Colonic mucosa (tissue), 4 donors: ENCODE measurements at regions not wholly inside any gene's neighbourhood (a gene's known extent, or its start where the extent isn't known, plus 50 kb on each side); places are given as distances from the start of the nearest gene placed in this dataset.

Experiments used
- DNase-seq: peaks from one replicate; pipeline ENCODE4 v3.0.0-alpha.2; 2020
- H3K27ac ChIP-seq: fragments of 200-600 bp; one replicate; pipeline ENCODE4 v1.8.0; 2021
- H3K27me3 ChIP-seq: fragments of 200-600 bp; one replicate; pipeline ENCODE4 v1.8.0; 2021
- H3K36me3 ChIP-seq: fragments of 200-600 bp; one replicate; pipeline ENCODE4 v1.8.0; 2021
- H3K4me1 ChIP-seq: fragments of 200-600 bp; one replicate; pipeline ENCODE4 v1.8.0; 2021; ENCODE audit warnings: mild to moderate bottlenecking
- H3K4me3 ChIP-seq: fragments of 200-600 bp; one replicate; pipeline ENCODE4 v1.8.0; 2021
- H3K9ac ChIP-seq, 2 donors: one replicate each; pipeline ENCODE4 v1.7.0; 2013; ENCODE audit warnings: control low read depth in 2 of 2, low read depth in 2 of 2, low read length in 2 of 2
- H3K9me3 ChIP-seq: fragments of 200-600 bp; one replicate; pipeline ENCODE4 v1.8.0; 2021
- CTCF ChIP-seq: fragments of 200-600 bp; IDR thresholded peaks from one replicate; pipeline ENCODE4 v1.8.0; 2022; ENCODE audit warnings: antibody characterized with exemption, mild to moderate bottlenecking
- intact Hi-C: fragments of 100-400 bp; cut with DNase I; formaldehyde crosslinking; loops from one replicate; pipeline ENCODE4 v1.14.1; 2022
- donor health status: healthy.
- donor health status: DM: no; HTN: no; CAD: no.
- donor health status: DM: no; HTN: no; CAD: no.

GRCh38 chr20:39142407-39143096, 180.4 kb downstream of the DHX35 start:
- Histone ChIP-seq H3K36me3 (no peaks in the 10 kb centered on the region), H3K9me3 (no peaks in the 10 kb centered on the region), H3K4me1 (no peaks in the 10 kb centered on the region), H3K9ac (no peak overlapping the region), H3K4me3 (no peak overlapping the region), H3K27ac (no peak overlapping the region), H3K27me3 (no peaks in the 10 kb centered on the region)
- no peak for TF ChIP-seq CTCF
- no peak for DNase-seq
- intact Hi-C loops = no loop called here

GRCh38 chr20:39137299-39137698, 175.2 kb downstream of the DHX35 start:
- no peaks in the 10 kb centered on the region for H3K36me3 ChIP-seq
- no peak for DNase-seq
- H3K27me3 ChIP-seq = no peaks in the 10 kb centered on the region
- no peak for TF ChIP-seq CTCF
- H3K4me3 ChIP-seq = no peak overlapping the region
- no peak overlapping the region for H3K9ac ChIP-seq
- no peaks in the 10 kb centered on the region for H3K9me3 ChIP-seq
- intact Hi-C loops = no loop called here
- H3K4me1 ChIP-seq = no peaks in the 10 kb centered on the region
- no peak overlapping the region for H3K27ac ChIP-seq

- no peak for TF ChIP-seq CTCF
- no peaks in the 10 kb centered on the region for H3K9me3 ChIP-seq
Observed at GRCh38 chr20:39136798-39137197, 174.7 kb downstream of the DHX35 start.

GRCh38 chr20:39135885-39136544, 173.9 kb downstream of the DHX35 start:
- Histone ChIP-seq H3K27me3 (no peaks in the 10 kb centered on the region), H3K4me3 (no peak overlapping the region), H3K27ac (no peak overlapping the region), H3K9ac (no peak overlapping the region), H3K9me3 (no peaks in the 10 kb centered on the region), H3K36me3 (no peaks in the 10 kb centered on the region), H3K4me1 (no peaks in the 10 kb centered on the region)
- intact Hi-C loops = no loop called here
- no peak for DNase-seq
- TF ChIP-seq CTCF = no peak

More at GRCh38 chr20:39136798-39137197, 174.7 kb downstream of the DHX35 start:
- Histone ChIP-seq H3K27ac (no peak overlapping the region), H3K9ac (no peak overlapping the region), H3K4me3 (no peak overlapping the region), H3K36me3 (no peaks in the 10 kb centered on the region), H3K4me1 (no peaks in the 10 kb centered on the region), H3K27me3 (no peaks in the 10 kb centered on the region)
- intact Hi-C loops = no loop called here
- DNase-seq = no peak

GRCh38 chr20:39133201-39133600, 171.1 kb downstream of the DHX35 start:
- intact Hi-C loops = no loop called here
- Histone ChIP-seq H3K9ac (no peak overlapping the region), H3K4me1 (no peaks in the 10 kb centered on the region), H3K27ac (no peak overlapping the region), H3K27me3 (no peaks in the 10 kb centered on the region), H3K4me3 (no peak overlapping the region), H3K36me3 (no peaks in the 10 kb centered on the region), H3K9me3 (no peaks in the 10 kb centered on the region)
- no peak for TF ChIP-seq CTCF
- DNase-seq = no peak
